Suprapubic skin (tissue), 3 donors: ENCODE measurements at regions not wholly inside any gene's neighbourhood (a gene's known extent, or its start where the extent isn't known, plus 50 kb on each side); places are given as distances from the start of the nearest gene placed in this dataset.

Experiments used
- POLR2AphosphoS5 ChIP-seq, 3 donors: sonication (generic); formaldehyde crosslinking; IDR thresholded peaks; one replicate each; pipeline ENCODE4 v1.6.1; 2017; ENCODE audit warnings: antibody characterized with exemption in 3 of 3
- TF ChIP-seq, protein P1 (sequence below), 2 donors: fragments of 200-600 bp in 1 of 2; fragments of 450-650 bp in 1 of 2; sonication (generic) in 1 of 2; IDR thresholded peaks; one replicate each; pipeline ENCODE4 v1.5.1; 2016 to 2019; ENCODE audit warnings: antibody characterized with exemption in 2 of 2, mild to moderate bottlenecking in 1 of 2, moderate library complexity in 1 of 2

DNA sequence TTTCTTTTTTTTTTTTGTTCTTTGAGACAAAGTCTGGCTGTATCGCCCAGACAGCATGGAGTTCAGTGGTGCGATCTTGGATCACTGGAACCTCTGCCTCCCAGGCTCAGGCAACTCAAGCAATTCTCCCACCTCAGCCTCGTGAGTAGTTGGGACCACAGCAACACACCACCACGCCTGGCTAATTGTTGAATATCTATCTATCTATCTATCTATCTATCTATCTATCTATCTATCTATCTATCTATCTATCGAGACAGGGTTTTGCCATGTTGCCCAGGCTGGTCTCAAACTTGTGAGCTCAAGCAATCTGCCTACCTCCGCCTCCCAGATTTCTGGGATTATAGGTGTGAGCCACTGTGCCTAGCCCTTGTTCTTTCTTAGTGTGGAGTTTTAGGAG, 143.3 kb upstream of the DPH6 start:
- TF ChIP-seq, protein P1, sequence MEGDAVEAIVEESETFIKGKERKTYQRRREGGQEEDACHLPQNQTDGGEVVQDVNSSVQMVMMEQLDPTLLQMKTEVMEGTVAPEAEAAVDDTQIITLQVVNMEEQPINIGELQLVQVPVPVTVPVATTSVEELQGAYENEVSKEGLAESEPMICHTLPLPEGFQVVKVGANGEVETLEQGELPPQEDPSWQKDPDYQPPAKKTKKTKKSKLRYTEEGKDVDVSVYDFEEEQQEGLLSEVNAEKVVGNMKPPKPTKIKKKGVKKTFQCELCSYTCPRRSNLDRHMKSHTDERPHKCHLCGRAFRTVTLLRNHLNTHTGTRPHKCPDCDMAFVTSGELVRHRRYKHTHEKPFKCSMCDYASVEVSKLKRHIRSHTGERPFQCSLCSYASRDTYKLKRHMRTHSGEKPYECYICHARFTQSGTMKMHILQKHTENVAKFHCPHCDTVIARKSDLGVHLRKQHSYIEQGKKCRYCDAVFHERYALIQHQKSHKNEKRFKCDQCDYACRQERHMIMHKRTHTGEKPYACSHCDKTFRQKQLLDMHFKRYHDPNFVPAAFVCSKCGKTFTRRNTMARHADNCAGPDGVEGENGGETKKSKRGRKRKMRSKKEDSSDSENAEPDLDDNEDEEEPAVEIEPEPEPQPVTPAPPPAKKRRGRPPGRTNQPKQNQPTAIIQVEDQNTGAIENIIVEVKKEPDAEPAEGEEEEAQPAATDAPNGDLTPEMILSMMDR (IDR thresholded peaks at IDR 0.05) = no peak
- no peak for TF ChIP-seq POLR2AphosphoS5 (IDR thresholded peaks at IDR 0.05)
